LNCaP clone FGC (cell line): ENCODE measurements at regions not wholly inside any gene's neighbourhood (a gene's known extent, or its start where the extent isn't known, plus 50 kb on each side); places are given as distances from the start of the nearest gene placed in this dataset.

ENCODE experiments used
- DNase-seq: peaks from one replicate; pipeline ENCODE4 v3.0.0-alpha.2; 2011; ENCODE audit warnings: low read depth
- H3K4me3 ChIP-seq: 2 replicates; pipeline ENCODE4 v1.5.1; 2011; ENCODE audit warnings: mild to moderate bottlenecking, low read depth, low read length, control low read depth
- CTCF ChIP-seq: IDR thresholded peaks from 2 replicates; pipeline ENCODE4 v1.5.1; 2012; ENCODE audit warnings: mild to moderate bottlenecking; ENCODE audit not compliant: control insufficient read depth, insufficient read depth; ENCODE audit errors: extremely low read depth

- DNase-seq, result no peak
- TF ChIP-seq CTCF, result no peak
- no peak overlapping the region for H3K4me3 ChIP-seq
Measured at GRCh38 chr18:5726011-5726410, 169.3 kb downstream of the TMEM200C start.

DNA sequence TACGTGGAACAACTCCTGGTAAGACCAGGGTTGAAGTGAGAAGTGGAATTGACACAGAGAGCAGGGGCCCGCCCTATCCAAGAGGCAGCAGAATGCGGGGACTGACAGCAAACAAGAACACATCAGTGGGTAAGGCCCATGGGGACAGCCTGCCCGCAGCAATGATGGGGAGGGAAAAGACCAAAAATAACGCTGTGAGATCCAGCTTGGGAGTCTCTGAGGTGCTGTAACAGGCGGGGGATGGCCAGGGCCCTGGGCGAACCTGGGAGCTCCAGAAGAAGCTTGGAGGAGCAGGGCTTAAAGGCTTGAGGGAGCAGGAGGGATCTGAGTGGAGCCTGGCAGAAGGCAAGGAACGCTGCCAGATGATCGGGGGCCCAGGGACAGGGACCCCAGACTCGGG is 173.4 kb downstream of the TMEM200C start:
- no peak for TF ChIP-seq CTCF
- no peak overlapping the region for H3K4me3 ChIP-seq
- DNase-seq, result no peak

DNA sequence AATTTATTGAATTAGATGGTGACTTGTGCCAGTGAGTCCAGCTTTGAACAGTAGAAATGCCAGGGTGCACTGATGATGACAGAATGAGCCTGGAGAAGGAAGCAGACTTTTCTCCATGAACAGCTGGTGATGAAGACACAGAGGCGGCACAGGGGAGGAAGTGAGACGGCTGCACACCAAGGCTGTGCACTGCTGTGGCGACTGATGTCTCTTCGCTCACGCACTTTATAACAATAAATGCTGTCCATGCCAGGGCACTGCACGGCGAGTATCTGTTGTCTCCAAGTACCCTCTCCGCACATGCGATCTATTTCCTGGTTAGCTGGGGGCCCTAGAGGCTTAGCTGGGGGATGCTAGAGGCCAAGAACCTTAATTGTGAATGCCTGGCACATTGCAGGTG is 175.2 kb downstream of the TMEM200C start:
- no peak overlapping the region for H3K4me3 ChIP-seq
- no peak for TF ChIP-seq CTCF
- DNase-seq, result no peak

DNA sequence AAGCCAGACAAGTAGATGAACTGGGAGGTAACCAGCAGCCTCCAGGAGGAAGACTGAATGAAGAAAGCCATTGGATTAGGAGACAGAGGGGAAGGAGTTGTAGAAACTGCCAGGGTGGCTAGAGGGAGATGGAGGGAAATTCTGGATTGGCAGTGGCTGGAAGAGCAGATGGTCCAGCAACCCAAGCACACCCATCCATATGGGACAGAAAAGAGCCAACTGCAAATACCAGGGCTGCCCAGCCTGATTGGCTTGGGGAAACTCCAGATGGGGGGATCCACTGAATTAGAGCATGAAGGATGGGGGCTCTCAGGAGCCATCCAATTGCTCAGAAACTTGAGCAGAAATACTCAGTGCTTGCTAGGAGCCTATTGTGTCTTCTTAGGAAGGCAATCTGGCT is 173.5 kb upstream of the EPB41L3 start:
- TF ChIP-seq CTCF, result no peak
- DNase-seq, result no peak
- no peak overlapping the region for H3K4me3 ChIP-seq

DNA sequence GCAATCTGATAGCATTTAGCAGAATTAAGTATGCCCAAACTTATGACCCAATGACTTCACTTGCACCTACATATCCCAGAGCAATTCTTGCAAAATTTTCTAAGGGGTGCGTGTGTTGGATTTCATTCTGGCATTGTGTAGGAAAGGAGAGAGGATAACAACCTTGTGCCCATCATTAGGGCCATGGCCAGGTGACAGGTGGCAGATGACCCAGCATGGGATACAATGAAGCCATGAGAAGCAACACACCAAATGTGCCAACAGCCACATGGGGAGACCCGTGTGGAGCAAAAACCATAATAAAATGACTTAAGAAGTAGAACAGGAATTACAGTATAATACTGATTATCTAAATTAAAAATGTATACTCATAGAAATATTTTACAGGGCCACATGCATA is 166.9 kb upstream of the EPB41L3 start:
- DNase-seq, result no peak
- H3K4me3 ChIP-seq, result no peak overlapping the region
- no peak for TF ChIP-seq CTCF

- no peak for DNase-seq
- no peak overlapping the region for H3K4me3 ChIP-seq
- no peak for TF ChIP-seq CTCF
Measured at GRCh38 chr18:5710235-5710634, 166.4 kb upstream of the EPB41L3 start.

- no peak for DNase-seq
- H3K4me3 ChIP-seq, result no peak overlapping the region
- no peak for TF ChIP-seq CTCF
Measured at GRCh38 chr18:5709476-5710095, 165.8 kb upstream of the EPB41L3 start.
